Mucosa of gallbladder (tissue), 1 donor: ENCODE measurements at regions not wholly inside any gene's neighbourhood (a gene's known extent, or its start where the extent isn't known, plus 50 kb on each side); places are given as distances from the start of the nearest gene placed in this dataset.

Source experiments
- DNase-seq: peaks from one replicate; pipeline ENCODE4 v3.0.0-alpha.2; 2020; ENCODE audit warnings: low spot score
- donor health status: DM: no; HTN: no; CAD: no.

DNA sequence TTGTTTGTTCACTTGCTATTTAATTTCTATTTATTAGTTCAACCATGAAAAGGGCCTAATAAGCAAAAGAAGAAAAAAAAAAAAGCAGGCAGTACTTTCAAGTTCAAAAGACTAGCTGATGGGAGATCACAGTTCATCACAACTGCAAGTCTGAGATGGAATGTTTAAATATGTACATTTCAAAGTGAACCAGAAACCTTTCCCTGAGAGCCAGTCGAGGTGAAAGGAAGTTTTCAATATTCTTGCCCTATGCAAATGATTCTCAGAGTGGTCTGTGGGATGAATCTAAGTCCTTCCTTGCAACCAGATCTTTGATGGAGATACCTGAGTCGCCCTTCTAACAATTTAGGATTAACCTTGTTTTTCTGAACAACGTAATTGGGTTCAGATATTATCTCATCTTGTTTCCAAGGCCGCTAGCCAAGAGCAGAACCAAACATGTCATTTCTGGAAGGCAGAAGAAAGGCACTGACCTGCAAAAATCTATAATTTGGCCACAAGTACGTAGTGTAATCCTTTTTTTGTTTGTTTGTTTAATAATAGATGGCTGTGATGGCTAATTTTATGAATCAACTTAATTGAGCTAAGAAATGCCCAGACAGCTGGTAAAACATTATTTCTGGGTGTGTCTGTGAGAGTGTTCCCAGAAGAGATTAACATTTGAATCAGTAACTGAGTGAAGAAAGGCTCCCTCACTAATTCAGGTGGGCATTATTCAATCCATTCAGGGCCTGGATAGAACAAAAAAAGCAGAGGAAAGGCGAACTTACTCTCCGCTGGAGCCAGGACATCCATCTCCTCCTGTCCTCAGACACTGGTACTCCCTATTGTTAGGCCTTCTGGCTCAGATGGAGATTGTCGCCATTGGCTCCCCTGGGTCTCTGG lies 171.1 kb upstream of the TMPO start:
- DNase-seq = no peak

DNA sequence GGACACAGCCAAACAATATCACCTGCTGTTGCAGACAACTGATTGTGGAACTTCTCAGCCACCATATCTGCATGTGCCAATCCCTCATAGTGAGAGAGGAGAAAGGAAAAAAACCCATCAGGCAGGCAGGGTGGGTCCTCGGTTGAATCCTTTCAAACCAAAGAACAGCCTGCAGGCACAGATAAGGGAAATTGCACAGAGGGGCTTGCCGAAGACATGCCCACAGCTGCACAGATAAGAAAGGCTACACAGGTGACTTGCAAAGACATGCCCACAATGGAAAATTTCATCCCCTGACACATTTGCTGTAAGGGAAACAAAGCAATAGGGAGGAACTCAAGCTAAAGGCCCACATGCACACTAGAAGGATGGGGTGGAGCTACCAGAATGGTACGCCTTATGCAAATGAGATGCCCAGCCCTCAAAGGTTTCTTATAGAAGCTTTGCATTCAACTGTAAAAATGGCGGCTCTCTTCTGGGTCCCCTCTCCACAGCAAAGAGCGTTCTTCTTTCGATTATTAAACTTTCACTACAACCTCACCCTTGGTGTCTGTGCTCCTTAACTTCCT lies 170.0 kb upstream of the TMPO start:
- no peak for DNase-seq

DNA sequence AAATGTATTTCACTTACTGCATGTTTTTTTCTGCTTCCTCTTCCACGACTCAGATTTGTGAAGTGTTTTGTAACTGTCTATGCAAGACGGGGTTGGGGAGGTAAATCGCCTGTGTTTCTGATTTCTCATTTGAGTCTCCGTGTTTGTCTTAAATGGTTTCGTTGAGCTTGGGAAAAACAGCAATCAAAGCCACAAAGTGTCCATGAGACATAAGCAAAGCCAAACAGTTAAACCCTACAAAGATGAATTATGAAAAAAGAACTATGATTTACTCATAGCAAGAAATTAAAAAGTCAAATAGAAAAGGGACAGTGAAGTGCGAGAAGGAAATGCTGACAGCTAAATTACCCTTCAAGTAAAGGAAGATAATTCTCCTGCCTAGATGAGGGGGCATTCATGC lies 164.3 kb upstream of the TMPO start:
- no peak for DNase-seq

DNA sequence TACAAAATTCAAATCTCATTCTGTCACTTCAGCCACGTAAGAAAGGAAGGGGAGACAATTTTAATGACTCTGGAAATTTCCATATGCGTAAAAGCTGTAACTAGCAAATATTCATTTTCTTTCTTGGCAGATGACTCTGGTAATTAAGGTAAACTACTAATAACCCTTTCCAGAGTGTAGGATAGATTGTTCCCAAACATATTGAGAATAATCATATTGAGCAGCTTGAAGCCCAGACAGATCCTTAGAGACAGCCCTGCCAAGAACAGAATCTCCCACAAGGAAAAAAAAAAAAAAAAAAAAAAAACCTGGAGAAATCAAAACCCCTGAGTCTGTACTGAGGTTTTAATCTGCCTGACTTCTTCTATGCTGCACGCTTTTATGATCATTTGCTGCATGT lies 163.6 kb upstream of the TMPO start:
- no peak for DNase-seq

DNA sequence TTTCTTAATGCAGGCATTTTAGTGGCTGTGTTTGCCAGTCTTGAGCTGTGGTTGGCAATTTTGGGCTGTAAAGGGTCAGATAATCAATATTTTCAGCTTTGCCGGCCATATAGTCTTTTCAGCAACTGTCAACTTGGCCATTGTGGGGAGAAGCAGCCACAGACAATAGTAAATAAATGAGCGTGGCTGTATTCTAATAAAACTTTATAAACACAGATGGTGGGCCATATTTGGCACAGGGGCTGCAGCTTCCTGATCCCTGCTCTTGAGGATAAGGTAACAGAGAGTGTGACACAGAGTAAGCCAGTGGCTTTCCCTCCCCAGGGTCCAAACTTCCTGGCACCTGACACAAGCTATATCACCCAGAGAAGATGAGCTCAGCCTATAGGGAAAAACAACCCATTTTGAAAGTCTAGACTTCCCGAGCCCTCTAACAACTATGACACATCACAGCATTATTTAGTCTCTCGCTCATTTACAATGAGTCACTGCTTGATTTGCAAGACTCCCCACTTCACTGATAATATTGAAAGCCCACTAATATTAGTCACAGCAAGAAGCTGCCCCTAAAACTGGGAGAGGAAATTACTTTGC lies 163.1 kb upstream of the TMPO start:
- no peak for DNase-seq

DNA sequence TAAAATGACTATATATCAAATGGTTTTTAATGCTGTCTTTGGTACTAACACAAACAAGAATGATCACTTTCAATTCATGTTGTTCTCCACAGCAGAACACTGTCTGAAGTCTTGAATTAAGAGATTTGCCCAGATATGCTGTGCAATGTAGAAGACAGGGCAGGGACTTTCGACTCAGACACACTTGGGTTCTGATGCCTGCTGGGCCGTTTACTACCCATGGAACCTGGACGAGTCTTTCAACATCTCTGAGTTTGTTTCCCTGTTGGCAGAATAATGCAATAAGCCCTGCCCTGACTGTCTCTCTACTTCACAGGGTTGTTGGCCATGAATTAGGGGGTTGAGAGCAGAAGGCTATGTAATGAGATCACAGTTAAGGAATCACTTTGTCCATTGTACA lies 162.6 kb upstream of the TMPO start:
- DNase-seq = no peak

DNA sequence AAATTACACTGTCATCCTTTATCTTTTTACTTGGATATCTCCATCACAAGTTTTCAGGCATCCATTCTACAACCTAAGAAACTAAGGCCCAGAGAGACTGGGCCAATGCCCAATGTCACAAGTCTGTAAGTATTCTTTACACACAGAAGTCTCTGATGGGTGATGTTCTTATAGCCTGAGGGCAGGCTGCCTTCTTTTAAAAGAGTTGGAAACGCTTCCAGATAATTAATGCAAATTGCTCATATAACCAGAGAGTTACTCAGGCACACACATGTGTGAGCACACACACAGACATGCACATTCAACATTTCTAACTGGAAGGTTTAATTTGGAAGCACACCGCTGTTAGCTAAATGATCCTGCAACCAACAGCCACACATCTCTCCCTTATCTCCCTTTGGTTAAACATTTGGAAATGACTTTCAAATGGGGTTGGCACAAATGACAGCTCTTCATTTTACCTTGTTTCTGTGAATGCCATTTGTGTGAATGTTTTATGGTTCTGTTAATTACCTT lies 160.8 kb upstream of the TMPO start:
- no peak for DNase-seq

DNA sequence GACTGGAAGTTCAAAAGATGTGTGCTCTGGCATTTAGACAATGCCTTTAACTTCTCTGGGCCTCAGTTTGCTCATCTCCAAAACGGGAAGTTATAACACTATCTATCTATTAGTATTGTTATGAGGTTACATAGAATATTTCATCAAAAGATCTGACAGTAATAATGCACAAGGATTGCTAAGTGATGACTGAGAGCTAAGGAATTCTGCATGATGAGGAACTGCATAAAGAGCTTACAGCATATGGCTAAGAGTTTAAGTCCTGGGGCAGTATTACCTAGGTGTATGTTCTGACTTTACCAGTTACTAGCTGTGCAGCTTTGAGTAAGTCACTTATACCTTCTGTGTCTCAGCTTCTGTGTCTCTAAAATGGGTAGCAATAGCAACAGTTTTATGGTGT lies 160.1 kb upstream of the TMPO start:
- no peak for DNase-seq

DNA sequence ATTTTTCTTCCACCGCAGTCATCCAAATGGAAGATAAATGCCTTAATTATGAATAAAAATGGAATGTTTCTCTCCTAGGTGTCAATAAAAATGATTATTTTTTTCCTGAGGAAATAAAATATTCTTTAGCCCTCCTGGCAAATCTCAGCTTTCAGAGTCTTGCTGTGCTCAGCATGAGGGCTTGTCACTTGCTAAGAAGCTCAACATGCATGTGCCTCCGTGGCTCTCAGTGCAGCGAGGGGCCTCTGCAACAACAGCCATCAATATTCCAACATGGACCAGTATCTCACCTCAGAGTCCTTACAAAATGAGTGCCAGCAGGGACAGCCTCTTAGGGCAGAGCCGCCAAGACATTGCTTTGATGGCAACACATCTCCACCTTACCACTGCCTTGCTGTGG lies 159.5 kb upstream of the TMPO start:
- no peak for DNase-seq

DNA sequence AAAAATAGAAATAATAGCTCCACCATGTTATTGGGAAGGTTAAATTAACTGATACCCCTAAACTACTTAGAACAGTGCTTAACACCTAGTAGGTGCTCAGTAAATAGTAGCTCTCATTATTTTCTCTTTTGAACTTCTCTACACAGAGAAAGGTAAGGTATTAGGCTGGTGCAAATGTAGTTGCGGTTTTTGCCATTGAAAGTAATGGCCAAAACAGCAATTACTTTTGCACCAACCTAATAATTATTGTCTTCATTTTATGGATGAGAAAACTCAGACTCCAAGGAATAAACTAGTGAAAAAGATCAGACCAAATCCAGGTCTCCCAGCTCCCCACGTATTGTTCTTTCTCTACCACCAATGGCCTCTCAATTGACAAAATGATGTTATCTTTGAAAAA lies 157.2 kb upstream of the TMPO start:
- DNase-seq = no peak

DNA sequence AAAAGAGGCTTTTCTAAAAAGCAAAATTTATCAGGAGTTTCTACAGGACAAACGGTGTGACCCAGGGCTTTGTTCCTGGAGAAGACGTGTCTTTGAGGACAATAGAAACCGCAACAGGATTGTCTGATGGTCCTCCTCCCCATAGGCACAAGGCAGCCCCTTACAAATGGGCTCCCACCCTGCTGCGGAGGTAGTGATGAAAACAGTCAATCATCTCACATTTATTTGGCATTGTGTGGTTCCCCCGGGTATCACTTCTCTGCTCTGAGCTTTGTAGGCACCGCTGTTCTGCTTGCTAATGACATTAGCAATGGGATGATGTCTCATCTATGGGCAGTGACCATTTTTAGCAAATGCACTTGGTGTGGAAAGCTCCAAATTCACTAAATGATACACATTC lies 155.5 kb upstream of the TMPO start:
- DNase-seq = no peak

DNA sequence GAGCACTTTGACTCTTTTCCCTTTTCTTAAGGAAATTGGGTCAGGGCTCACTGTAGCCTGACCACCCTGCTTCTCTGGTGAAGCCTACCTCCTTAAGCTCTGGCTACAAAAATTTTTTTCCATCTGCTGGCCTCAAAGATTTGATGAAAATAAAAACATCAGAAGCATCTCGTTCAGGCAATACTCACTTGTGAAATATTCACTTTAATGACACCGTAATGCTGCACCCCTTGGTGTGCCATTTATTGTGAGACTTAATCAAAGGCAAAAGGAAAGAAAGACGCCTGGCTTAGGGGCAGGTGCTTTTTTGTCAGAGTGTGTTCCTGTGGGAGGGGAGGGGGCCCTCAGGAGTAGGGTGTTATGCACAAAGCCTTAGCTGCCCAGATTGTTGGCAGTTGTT lies 155.0 kb upstream of the TMPO start:
- DNase-seq = no peak

DNA sequence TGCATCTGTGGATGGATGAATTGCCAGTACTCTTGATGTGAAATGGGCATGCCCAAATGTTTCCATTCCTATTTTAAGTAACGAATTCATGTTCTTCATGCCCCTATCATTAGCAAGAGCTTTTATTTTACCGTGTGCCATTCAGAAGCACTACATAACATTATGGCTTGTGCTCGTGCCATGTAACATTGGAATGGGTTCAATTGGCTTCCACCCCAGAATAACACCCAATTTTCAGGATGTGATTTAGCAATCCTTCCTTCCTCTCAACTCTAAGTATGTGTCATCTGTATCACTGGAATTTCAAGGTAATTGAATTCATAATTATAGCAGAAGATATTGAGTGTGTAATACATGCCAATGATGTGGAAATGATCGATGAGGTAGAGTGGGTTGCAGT lies 145.8 kb upstream of the TMPO start:
- no peak for DNase-seq

DNA sequence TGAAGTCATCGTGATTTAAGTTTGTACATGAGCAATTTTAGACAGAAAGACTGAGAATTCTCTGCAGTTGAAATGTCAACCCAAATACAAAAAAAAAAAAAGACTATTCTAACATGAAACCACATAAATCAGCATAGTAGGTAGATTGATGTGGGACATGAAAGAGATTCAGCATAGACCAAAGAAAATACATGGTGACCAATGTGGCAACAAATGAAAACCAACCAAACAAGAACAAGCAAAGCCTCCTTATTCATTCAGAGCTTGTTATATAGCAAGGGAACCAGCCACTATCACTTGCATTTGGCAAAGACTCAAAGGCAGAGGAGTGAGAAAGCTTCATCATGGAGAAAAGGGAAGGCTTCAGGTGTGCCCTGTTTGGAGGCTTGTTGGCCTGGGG lies 144.4 kb upstream of the TMPO start:
- no peak for DNase-seq

DNA sequence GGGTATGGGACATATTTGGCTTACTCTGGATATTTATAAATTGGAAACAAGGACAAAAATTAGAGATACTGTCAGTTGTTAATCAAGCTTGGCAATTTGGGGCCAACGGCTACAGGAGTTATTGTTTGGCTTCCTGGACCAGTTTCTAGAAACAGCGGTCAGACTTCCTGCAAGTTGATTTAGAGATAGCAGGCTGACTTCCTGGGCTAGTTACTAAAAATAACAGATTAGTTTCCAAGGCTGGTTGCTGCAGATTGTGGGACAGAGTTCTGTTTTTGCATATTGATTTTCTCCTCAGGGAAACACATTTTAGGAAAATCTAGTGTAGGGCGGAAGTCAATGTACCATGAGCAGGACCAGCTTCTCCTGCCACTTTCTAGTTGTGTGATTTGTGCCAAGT lies 144.0 kb upstream of the TMPO start:
- DNase-seq = no peak

DNA sequence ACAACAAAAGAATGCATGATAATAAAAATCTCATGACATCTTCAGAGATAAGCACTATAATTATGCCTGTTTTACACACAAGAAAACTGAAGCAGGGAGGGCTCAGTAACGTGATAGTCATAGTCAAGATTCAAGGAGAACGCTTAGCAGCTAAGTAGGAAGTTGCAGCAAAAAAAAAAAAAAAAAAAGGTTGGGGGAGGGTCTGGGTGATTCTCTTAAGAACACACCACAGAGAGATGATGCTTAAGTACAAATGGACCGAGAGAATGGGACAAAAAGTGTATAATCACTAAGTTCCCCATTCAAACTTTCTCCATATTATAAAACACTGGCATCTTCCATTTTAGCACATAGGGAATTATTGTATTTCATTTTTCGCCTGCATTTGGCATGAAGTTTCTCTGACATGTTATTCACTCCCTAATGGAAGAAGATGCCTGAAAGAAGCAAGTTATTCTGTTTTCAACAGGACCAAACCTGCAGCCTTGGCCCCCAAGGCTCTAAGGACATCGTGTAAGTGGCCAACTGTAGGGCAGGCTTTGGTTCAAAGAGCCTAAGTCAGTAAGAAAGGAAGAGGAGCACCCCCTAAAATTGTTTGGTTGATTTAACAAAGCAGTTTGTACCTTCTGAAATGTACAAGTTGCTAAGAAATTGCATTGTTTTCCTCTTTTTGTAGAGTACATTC lies 142.9 kb upstream of the TMPO start:
- no peak for DNase-seq

DNA sequence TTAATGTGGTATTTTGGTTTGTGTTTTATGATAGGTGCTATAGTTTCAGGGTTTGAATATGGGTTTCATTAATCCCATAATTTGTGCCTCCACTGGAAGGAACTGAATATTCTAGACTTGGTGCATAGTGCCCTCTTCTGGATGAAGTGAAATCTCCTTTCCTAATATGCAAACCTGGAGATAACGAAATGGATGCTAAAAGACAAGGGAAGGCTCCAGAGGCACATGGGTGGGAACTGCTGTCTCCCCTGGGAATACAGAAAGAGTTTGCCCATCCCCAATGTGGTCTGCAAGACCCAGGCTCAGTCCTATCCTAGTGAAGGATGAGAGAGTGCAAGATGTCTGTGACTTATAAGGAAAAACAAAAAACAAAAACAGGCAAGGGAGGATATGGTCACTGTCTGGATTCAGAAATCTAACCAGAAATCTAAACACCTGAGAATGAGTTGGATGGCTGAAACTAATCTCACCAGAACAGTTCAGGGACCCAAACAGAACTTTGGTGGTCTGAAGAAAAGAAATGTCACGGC lies 142.3 kb upstream of the TMPO start:
- no peak for DNase-seq

DNA sequence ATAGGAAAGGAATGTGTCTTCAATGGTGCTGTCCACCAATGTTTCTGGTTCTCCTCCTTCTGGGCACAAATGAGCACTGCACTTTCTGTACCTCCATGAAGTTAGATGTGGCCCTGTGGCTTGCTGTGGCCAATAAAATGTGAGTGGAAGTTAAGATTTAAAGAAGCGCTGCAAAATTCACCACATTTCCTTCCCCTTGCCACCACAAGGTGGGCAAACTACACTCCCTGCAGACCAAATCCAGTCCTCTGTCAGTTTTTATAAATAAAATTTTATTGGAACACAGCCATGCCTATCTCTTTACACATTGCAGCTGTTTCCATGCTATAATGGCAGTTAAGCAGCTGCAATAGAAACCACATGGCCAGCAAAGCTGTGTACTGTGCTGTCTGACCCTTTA lies 141.4 kb upstream of the TMPO start:
- no peak for DNase-seq

DNA sequence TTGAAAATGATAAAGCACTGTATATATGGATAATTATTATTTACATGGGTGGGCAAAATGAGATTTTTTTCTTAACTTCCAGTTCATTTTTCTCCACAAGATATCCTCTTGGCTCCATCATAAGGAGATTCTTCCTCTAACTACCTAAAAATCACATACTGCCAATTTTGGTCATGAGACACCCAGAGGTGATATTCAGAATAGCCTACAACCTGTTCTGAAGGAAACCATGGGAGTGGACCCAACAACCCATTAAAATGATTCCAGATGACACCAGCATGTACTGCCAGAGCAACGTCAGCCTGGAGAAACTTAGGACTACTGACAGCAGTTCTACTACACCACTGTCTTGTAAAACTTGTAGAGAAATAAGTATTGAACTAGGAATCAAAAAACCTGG lies 136.3 kb upstream of the TMPO start:
- no peak for DNase-seq

DNA sequence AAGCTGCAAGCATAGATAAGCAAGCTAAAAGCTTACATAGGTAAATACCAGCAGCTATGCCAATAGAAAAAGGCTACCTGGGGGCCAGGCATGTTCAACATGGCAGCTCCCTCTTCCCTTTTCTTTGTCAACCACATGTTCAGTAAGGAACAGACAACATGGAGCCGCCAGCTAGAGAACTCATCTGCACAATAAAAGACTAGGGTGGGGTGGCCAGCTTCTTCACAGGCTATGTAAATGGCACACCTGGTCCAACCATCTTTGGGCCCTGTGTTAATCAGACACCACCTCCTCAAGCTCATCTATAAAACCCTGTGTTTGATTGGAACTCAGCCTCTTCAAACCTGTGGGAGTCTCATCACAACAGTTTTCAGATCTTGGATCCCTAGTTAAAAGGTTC lies 129.7 kb upstream of the TMPO start:
- no peak for DNase-seq

DNA sequence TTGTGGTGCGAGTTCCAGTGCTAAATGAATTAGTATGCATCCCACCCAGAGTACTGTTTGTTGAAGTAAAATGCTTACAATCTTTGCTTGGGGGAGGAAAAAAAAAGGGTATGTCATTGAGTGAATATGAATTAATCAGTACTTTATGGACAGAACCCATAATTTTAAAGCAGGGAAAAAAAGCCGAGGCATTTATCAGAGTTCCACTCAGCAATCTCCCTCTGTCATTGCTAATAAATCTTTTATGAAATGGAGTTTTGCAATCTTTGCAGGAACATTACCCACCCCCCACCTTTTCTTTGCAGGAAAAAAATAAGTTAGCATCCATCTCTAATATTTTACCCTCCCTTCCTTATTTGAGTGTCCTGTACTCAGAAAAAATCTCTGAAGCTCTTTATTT lies 127.9 kb upstream of the TMPO start:
- no peak for DNase-seq

DNA sequence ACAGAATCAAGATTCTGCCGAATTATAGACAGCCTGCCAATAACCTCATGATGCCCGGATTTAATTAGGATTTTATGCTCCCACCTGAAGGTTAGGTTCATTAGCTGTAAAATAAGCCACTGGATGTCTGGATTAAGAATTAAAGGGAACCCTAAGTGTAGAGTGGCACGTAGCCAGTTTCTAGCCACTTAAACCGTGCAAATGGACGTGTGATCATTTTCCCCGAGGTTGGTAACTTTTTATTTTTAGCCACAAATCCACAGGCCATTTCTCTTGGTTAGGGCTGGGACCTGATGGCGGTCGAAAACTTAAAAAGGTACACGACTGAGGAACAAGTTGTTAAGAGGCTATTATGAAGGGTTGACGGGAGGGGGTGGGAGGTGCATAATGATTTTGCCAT lies 127.3 kb upstream of the TMPO start:
- no peak for DNase-seq
